ENCODE measurements at regions not wholly inside any gene's neighbourhood (a gene's known extent, or its start where the extent isn't known, plus 50 kb on each side); places are given as distances from the start of the nearest gene placed in this dataset.
"Not testable (repeated sequence)": the region's sequence is repeated elsewhere in the genome, so short reads cannot be mapped to it uniquely, and the experiment has no call there.

GRCh38 chr18:1043039-1043438 lies 138.4 kb downstream of the ADCYAP1 start:
- CTCF ChIA-PET; H3K4me3 Mint-ChIP-seq; H3K27me3 Mint-ChIP-seq (ENCODE audit: low read depth); H3K27ac Mint-ChIP-seq; ATAC-seq; POLR2A ChIA-PET; DNase-seq (ENCODE audit: low spot score): not testable (repeated sequence)
- Mint-ChIP-seq H3K36me3 (peaks cover 59% of the 10 kb centered on the region), H3K4me1 (peaks cover 23% of the 10 kb centered on the region), H3K9me3 (peaks cover 58% of the 10 kb centered on the region)

GRCh38 chr18:1045658-1046057 lies 141.0 kb downstream of the ADCYAP1 start:
- ChIA-PET CTCF (interaction anchor here (1.2 to 2.0 kb wide), 4 partner anchors 17 to 206 kb away, joined by 3 to 6 read pairs (median 4); no protein-coding TSS in a partner anchor), POLR2A (no interaction called here)
- Mint-ChIP-seq H3K36me3 (peaks cover 42% of the 10 kb centered on the region), H3K4me3 (no peak overlapping the region), H3K27me3 (ENCODE audit: low read depth) (no peaks in the 10 kb centered on the region), H3K4me1 (peaks cover 37% of the 10 kb centered on the region), H3K27ac (peak overlapping the region; percentile 91), H3K9me3 (peaks cover 41% of the 10 kb centered on the region)
- DNase-seq (ENCODE audit: low spot score) (no peak), ATAC-seq (peak; percentile 41)
- no peak for TF ChIP-seq FOXP1 (CRISPR knock-in tag; IDR thresholded peaks at IDR 0.05; ENCODE audit: borderline replicate concordance)
- no peak for TF ChIP-seq NFYB (CRISPR knock-in tag; conservative IDR thresholded peaks at IDR 0.05; ENCODE audit: low read depth)
- no peak for TF ChIP-seq E2F5 (CRISPR knock-in tag; IDR thresholded peaks at IDR 0.05)
- no peak for TF ChIP-seq ZNF671 (CRISPR knock-in tag; IDR thresholded peaks at IDR 0.05)
- TF ChIP-seq, protein P1, sequence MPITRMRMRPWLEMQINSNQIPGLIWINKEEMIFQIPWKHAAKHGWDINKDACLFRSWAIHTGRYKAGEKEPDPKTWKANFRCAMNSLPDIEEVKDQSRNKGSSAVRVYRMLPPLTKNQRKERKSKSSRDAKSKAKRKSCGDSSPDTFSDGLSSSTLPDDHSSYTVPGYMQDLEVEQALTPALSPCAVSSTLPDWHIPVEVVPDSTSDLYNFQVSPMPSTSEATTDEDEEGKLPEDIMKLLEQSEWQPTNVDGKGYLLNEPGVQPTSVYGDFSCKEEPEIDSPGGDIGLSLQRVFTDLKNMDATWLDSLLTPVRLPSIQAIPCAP (CRISPR knock-in tag; IDR thresholded peaks at IDR 0.05): no peak
- no peak for TF ChIP-seq MAX (CRISPR knock-in tag; IDR thresholded peaks at IDR 0.05)
- TF ChIP-seq ZNF425 (CRISPR knock-in tag; conservative IDR thresholded peaks at IDR 0.05): no peak
- no peak for TF ChIP-seq SOX15 (CRISPR knock-in tag; IDR thresholded peaks at IDR 0.05)
- TF ChIP-seq ZBTB43 (CRISPR knock-in tag; IDR thresholded peaks at IDR 0.05): no peak
- TF ChIP-seq ZNF317 (CRISPR knock-in tag; IDR thresholded peaks at IDR 0.05; ENCODE audit: borderline replicate concordance, low read depth): no peak
- no peak for TF ChIP-seq ZNF263 (CRISPR knock-in tag; IDR thresholded peaks at IDR 0.05; ENCODE audit: low read depth)
- TF ChIP-seq NFATC4 (CRISPR knock-in tag; IDR thresholded peaks at IDR 0.05): no peak
- no peak for TF ChIP-seq ATF2 (CRISPR knock-in tag; IDR thresholded peaks at IDR 0.05; ENCODE audit: borderline replicate concordance, low read depth)

DNA sequence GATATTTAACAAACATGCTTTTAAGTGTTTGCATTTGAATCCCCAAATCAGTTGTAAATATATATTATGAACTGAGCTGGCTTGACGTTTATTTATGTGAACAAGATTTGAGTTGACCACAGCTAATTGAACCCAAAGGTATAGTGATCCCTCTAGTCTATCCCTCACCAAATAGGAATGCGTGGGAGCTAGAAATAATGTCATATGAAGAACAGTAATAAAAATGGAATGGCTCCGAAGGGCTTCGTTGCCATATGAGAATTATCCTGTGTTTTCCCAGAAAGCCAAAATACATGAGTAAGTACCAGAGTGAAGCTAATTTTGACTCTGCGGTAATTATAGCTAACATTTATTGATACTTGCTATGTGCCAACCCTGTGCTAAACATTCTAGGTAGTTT lies 142.7 kb downstream of the ADCYAP1 start:
- CTCF ChIA-PET: interaction anchor here (1.7 kb wide), 1 partner anchor 86 kb away, joined by 7 read pairs; no protein-coding TSS in a partner anchor
- POLR2A ChIA-PET: no interaction called here
- ATAC-seq (no peak), DNase-seq (ENCODE audit: low spot score) (no peak)
- Mint-ChIP-seq H3K27me3 (ENCODE audit: low read depth) (no peaks in the 10 kb centered on the region), H3K4me3 (no peak overlapping the region), H3K36me3 (peaks cover 24% of the 10 kb centered on the region), H3K4me1 (peaks cover 40% of the 10 kb centered on the region), H3K27ac (no peak overlapping the region), H3K9me3 (peaks cover 25% of the 10 kb centered on the region)
- TF ChIP-seq ESRRA (CRISPR knock-in tag; IDR thresholded peaks at IDR 0.05; ENCODE audit: borderline replicate concordance) (no peak), CBFB (CRISPR knock-in tag; IDR thresholded peaks at IDR 0.05; ENCODE audit: low read depth) (no peak), SP1 (CRISPR knock-in tag; conservative IDR thresholded peaks at IDR 0.05) (no peak), MAX (CRISPR knock-in tag; IDR thresholded peaks at IDR 0.05) (no peak), ZNF396 (CRISPR knock-in tag; IDR thresholded peaks at IDR 0.05; ENCODE audit: borderline replicate concordance) (no peak), SMAD4 (CRISPR knock-in tag; IDR thresholded peaks at IDR 0.05) (no peak), ELF4 (CRISPR knock-in tag; IDR thresholded peaks at IDR 0.05; ENCODE audit: low read depth) (no peak), ATF1 (CRISPR knock-in tag; IDR thresholded peaks at IDR 0.05) (no peak), TCF7 (CRISPR knock-in tag; IDR thresholded peaks at IDR 0.05; ENCODE audit: low read depth) (no peak), FOXP1 (CRISPR knock-in tag; IDR thresholded peaks at IDR 0.05; ENCODE audit: borderline replicate concordance) (no peak), JAZF1 (CRISPR knock-in tag; IDR thresholded peaks at IDR 0.05) (no peak)
- TF ChIP-seq, protein P2, sequence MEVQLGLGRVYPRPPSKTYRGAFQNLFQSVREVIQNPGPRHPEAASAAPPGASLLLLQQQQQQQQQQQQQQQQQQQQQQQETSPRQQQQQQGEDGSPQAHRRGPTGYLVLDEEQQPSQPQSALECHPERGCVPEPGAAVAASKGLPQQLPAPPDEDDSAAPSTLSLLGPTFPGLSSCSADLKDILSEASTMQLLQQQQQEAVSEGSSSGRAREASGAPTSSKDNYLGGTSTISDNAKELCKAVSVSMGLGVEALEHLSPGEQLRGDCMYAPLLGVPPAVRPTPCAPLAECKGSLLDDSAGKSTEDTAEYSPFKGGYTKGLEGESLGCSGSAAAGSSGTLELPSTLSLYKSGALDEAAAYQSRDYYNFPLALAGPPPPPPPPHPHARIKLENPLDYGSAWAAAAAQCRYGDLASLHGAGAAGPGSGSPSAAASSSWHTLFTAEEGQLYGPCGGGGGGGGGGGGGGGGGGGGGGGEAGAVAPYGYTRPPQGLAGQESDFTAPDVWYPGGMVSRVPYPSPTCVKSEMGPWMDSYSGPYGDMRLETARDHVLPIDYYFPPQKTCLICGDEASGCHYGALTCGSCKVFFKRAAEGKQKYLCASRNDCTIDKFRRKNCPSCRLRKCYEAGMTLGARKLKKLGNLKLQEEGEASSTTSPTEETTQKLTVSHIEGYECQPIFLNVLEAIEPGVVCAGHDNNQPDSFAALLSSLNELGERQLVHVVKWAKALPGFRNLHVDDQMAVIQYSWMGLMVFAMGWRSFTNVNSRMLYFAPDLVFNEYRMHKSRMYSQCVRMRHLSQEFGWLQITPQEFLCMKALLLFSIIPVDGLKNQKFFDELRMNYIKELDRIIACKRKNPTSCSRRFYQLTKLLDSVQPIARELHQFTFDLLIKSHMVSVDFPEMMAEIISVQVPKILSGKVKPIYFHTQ (CRISPR knock-in tag; IDR thresholded peaks at IDR 0.05): no peak

Data from WTC11 (cell line).